ENCODE measurements at regions not wholly inside any gene's neighbourhood (a gene's known extent, or its start where the extent isn't known, plus 50 kb on each side); places are given as distances from the start of the nearest gene placed in this dataset.

DNA sequence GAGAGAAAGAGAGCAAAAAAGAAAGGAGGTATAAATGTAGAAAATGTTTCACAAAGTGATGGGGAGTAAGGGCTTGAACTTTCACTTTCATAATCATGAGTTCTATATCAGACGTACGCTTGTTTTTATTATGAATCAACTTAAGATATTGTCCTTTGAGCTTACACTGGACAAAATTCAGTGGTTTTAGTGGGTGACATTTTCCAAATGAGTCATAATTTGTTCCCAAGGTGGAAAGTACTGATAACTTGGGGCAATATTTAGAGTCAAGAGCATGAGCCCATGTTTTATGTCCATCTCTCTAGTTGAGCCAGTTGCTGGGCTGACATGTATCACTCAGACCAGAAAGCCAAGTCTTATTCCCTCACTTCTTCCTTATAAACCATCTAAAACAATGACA lies 161.6 kb downstream of the CHRM3 start:
- H2AK5ac ChIP-seq (ENCODE audit: low read depth, low read length): no peak overlapping the region
- H3K9me3 ChIP-seq (ENCODE audit: control insufficient read depth, insufficient read depth, low read length): peaks cover 5% of the 10 kb centered on the region
- no peak overlapping the region for H4K5ac ChIP-seq (ENCODE audit: low read depth, low read length)
- dilution Hi-C loops (cut with HindIII; ENCODE audit: low sequenced_read_pairs, unreplicated experiment) (no loop called here), intact Hi-C loops (cut with micrococcal nuclease) (no loop called here), in situ Hi-C loops (cut with MboI; ENCODE audit: low sequenced_read_pairs) (no loop called here)
- H2BK5ac ChIP-seq (ENCODE audit: low read depth, low read length, poor library complexity, severe bottlenecking): no peak overlapping the region
- whole genome bisulfite sequencing, 2 experiments (ENCODE audit: extremely low coverage in 2 of 2, insufficient read length in 1 of 2): no CpG with 5 or more reads among the region's 2 CpGs
- no peak overlapping the region for H3K27ac ChIP-seq (ENCODE audit: insufficient read depth, low read length)
- H2BK15ac ChIP-seq (ENCODE audit: low read depth, low read length): no peak overlapping the region
- TF ChIP-seq MAZ (IDR thresholded peaks at IDR 0.05; ENCODE audit: borderline replicate concordance, low read depth, low read length): no peak
- TF ChIP-seq NFE2L2 (IDR thresholded peaks at IDR 0.05; ENCODE audit: low read depth, low read length): no peak
- no peak for TF ChIP-seq FOS (IDR thresholded peaks at IDR 0.05; ENCODE audit: low read depth, low read length)
- TF ChIP-seq MAFK (IDR thresholded peaks at IDR 0.05; ENCODE audit: low read depth, low read length): no peak
- TF ChIP-seq MXI1 (IDR thresholded peaks at IDR 0.05; ENCODE audit: borderline replicate concordance, low read depth, low read length): no peak
- no peak for TF ChIP-seq RFX5 (IDR thresholded peaks at IDR 0.05; ENCODE audit: low read depth, low read length)
- TF ChIP-seq, protein P1, sequence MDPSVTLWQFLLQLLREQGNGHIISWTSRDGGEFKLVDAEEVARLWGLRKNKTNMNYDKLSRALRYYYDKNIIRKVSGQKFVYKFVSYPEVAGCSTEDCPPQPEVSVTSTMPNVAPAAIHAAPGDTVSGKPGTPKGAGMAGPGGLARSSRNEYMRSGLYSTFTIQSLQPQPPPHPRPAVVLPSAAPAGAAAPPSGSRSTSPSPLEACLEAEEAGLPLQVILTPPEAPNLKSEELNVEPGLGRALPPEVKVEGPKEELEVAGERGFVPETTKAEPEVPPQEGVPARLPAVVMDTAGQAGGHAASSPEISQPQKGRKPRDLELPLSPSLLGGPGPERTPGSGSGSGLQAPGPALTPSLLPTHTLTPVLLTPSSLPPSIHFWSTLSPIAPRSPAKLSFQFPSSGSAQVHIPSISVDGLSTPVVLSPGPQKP (IDR thresholded peaks at IDR 0.05; ENCODE audit: borderline replicate concordance, low read depth, low read length): no peak
- no peak for TF ChIP-seq BHLHE40 (IDR thresholded peaks at IDR 0.05; ENCODE audit: low read depth, low read length)
- TF ChIP-seq RCOR1 (IDR thresholded peaks at IDR 0.05; ENCODE audit: insufficient replicate concordance, low read length): no peak
- no peak for TF ChIP-seq CEBPB (IDR thresholded peaks at IDR 0.05; ENCODE audit: low read depth, low read length)
- TF ChIP-seq, protein P2, sequence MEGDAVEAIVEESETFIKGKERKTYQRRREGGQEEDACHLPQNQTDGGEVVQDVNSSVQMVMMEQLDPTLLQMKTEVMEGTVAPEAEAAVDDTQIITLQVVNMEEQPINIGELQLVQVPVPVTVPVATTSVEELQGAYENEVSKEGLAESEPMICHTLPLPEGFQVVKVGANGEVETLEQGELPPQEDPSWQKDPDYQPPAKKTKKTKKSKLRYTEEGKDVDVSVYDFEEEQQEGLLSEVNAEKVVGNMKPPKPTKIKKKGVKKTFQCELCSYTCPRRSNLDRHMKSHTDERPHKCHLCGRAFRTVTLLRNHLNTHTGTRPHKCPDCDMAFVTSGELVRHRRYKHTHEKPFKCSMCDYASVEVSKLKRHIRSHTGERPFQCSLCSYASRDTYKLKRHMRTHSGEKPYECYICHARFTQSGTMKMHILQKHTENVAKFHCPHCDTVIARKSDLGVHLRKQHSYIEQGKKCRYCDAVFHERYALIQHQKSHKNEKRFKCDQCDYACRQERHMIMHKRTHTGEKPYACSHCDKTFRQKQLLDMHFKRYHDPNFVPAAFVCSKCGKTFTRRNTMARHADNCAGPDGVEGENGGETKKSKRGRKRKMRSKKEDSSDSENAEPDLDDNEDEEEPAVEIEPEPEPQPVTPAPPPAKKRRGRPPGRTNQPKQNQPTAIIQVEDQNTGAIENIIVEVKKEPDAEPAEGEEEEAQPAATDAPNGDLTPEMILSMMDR (conservative IDR thresholded peaks at IDR 0.05; ENCODE audit: low read depth, low read length): no peak
- no peak for TF ChIP-seq RAD21 (IDR thresholded peaks at IDR 0.05; ENCODE audit: low read length)
- no peak for TF ChIP-seq POLR2A (IDR thresholded peaks at IDR 0.05; ENCODE audit: low read depth, low read length)
- no peak for TF ChIP-seq SMC3 (IDR thresholded peaks at IDR 0.05; ENCODE audit: low read depth, low read length)
- TF ChIP-seq, protein P3, sequence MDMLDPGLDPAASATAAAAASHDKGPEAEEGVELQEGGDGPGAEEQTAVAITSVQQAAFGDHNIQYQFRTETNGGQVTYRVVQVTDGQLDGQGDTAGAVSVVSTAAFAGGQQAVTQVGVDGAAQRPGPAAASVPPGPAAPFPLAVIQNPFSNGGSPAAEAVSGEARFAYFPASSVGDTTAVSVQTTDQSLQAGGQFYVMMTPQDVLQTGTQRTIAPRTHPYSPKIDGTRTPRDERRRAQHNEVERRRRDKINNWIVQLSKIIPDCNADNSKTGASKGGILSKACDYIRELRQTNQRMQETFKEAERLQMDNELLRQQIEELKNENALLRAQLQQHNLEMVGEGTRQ (IDR thresholded peaks at IDR 0.05; ENCODE audit: low read depth, low read length): no peak
- TF ChIP-seq CHD1 (IDR thresholded peaks at IDR 0.05; ENCODE audit: low read depth, low read length): no peak
- ATAC-seq (ENCODE audit: low read depth) (no peak), DNase-seq (no peak)
- H2BK20ac ChIP-seq (ENCODE audit: low read depth, low read length): no peak overlapping the region
- no peak overlapping the region for H4K8ac ChIP-seq (ENCODE audit: low read depth in 2 of 2, low read length in 2 of 2)
- H3K4me2 ChIP-seq (ENCODE audit: low read depth, low read length): no peak overlapping the region
- H2AK9ac ChIP-seq (replicated peaks; ENCODE audit: low read depth, low read length, poor library complexity): no peak overlapping the region
- POLR2A ChIA-PET (ENCODE audit: unreplicated experiment): no interaction called here
- no peak overlapping the region for H3K4me3 ChIP-seq (ENCODE audit: insufficient read depth, low read depth, low read length)
- H3K9me1 ChIP-seq (ENCODE audit: insufficient read depth, low read length): no peaks in the 10 kb centered on the region
- H3K18ac ChIP-seq (ENCODE audit: low read depth, low read length): no peak overlapping the region
- H3K14ac ChIP-seq (replicated peaks; ENCODE audit: low read depth, low read length): no peak overlapping the region
- no peak overlapping the region for H3K9ac ChIP-seq (ENCODE audit: low read depth, low read length)
- CTCF ChIA-PET: no interaction called here
- H4K20me1 ChIP-seq (ENCODE audit: insufficient read depth, low read length): no peaks in the 10 kb centered on the region
- no peaks in the 10 kb centered on the region for H3K4me1 ChIP-seq (ENCODE audit: control insufficient read depth, insufficient read depth, low read length)
- H3K23ac ChIP-seq (ENCODE audit: low read depth, low read length): no peak overlapping the region
- no peaks in the 10 kb centered on the region for H3K36me3 ChIP-seq (ENCODE audit: control insufficient read depth, insufficient read depth, low read length)
- H4K91ac ChIP-seq (ENCODE audit: insufficient read depth, low read depth, low read length): no peak overlapping the region
- no TSS peak for BruUV-seq (replicated peaks)
- H3K79me1 ChIP-seq (ENCODE audit: low read depth in 1 of 2, low read length in 2 of 2): no peaks in the 10 kb centered on the region
- H3K4ac ChIP-seq (ENCODE audit: low read depth, low read length): no peak overlapping the region
- no peak overlapping the region for H2BK120ac ChIP-seq (ENCODE audit: low read depth, low read length)
- no peaks in the 10 kb centered on the region for H3K27me3 ChIP-seq (ENCODE audit: control insufficient read depth, insufficient read depth, low read length)
- H2AFZ ChIP-seq (replicated peaks; ENCODE audit: low read length, poor library complexity): no peak overlapping the region
- H3K56ac ChIP-seq (ENCODE audit: extremely low read depth, insufficient read depth, low read length): no peak overlapping the region

All from IMR-90 (cell line).